ENCODE measurements at regions not wholly inside any gene's neighbourhood (a gene's known extent, or its start where the extent isn't known, plus 50 kb on each side); places are given as distances from the start of the nearest gene placed in this dataset.
"Not testable (repeated sequence)": the region's sequence is repeated elsewhere in the genome, so short reads cannot be mapped to it uniquely, and the experiment has no call there.

DNA sequence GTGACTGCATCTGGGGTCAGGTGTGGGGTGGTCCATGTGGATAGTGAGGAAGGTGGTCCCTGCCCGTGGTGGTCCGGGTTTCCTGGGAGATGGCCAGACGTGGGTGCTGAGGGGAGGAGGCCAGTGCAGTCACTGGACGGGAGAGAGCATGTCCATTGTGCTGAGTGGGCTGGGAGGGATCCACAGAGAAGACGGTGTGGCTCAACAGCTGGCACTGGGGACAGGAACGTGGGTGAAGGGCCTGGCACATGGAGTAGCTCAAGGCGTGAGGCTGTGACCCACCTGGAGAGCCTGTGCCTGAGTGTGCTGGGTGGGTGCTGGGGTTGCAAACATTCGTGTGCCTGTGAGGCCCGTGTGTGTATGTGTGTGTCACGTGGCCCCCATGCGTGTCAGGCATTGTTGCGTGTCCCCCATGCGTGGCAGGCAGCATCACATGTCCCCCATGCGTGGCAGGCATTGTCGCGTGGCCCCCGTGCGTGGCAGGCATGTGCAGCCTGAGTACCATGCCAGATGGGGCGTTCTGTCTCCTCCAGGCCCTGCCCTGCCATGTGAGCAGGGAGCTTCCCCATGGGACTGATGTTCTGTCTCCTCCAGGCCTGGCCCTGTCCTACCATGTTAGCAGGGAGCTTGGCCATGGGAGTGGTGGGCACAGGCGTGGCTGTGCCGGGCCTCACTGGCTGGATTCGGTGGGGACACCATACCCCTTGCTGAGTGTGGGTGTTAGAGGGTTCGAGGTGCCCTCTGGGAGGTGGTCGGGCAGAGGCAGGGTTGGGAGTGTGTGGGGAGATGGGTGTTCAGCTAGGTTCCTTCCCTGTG lies 89.8 kb downstream of the TMEM121 start:
- H3K4me1 ChIP-seq (ENCODE audit: insufficient read depth); H3K4me2 ChIP-seq (ENCODE audit: unreplicated experiment); H3F3A ChIP-seq (ENCODE audit: insufficient read depth); in situ Hi-C loops (cut with MboI); H3K27ac ChIP-seq; H3K9me3 ChIP-seq (ENCODE audit: low read depth); H3K27me3 ChIP-seq (replicated peaks; ENCODE audit: insufficient read depth); H4K20me1 ChIP-seq (ENCODE audit: insufficient read depth); H3K36me3 ChIP-seq (ENCODE audit: low read depth); H3K79me2 ChIP-seq (ENCODE audit: insufficient read depth); H3K9ac ChIP-seq; H3K9me2 ChIP-seq (ENCODE audit: insufficient read depth); H2AFZ ChIP-seq; DNase-seq; H3K4me3 ChIP-seq: not testable (repeated sequence)
- WGBS, 2 experiments (ENCODE audit: low coverage in 1 of 2, low lambda C conversion rate in 2 of 2, missing lambda C conversion rate in 2 of 2) = 42 to 49% methylated on average over 21 to 24 of the region's 24 CpGs

DNA sequence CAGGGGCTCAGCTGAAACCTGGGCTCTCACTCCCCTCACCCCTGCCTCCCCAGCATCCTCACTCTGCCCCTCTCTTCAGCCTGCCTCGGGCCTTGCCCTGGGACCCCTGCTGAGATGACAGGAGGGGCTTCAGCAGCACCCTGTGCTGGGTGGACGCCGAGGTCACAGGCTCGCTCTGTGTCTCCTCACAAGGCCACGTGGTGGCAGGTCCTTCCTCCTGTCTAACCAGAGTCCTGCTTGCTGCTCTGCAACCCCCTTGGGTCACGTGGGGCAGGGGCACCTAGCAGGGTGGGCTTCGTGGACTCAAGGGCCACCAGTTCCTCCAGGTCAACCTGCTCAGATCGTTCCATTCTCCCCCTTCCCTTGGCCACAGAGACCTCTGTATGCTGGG lies 90.4 kb downstream of the TMEM121 start:
- Histone ChIP-seq H3K9ac (no peak overlapping the region), H3K4me2 (ENCODE audit: unreplicated experiment) (no peak overlapping the region), H3F3A (ENCODE audit: insufficient read depth) (no peaks in the 10 kb centered on the region), H3K27me3 (replicated peaks; ENCODE audit: insufficient read depth) (no peaks in the 10 kb centered on the region), H3K79me2 (ENCODE audit: insufficient read depth) (no peaks in the 10 kb centered on the region), H3K9me2 (ENCODE audit: insufficient read depth) (no peaks in the 10 kb centered on the region), H3K27ac (no peak overlapping the region), H3K9me3 (ENCODE audit: low read depth) (no peaks in the 10 kb centered on the region), H3K36me3 (ENCODE audit: low read depth) (no peaks in the 10 kb centered on the region), H4K20me1 (ENCODE audit: insufficient read depth) (no peaks in the 10 kb centered on the region), H3K4me3 (no peak overlapping the region), H3K4me1 (ENCODE audit: insufficient read depth) (no peaks in the 10 kb centered on the region), H2AFZ (no peak overlapping the region)
- in situ Hi-C loops (cut with MboI) = no loop called here
- TF ChIP-seq EZH2 (IDR thresholded peaks at IDR 0.05; ENCODE audit: insufficient read depth, poor library complexity, severe bottlenecking) = no peak
- no peak for TF ChIP-seq EZH2phosphoT487 (IDR thresholded peaks at IDR 0.05; ENCODE audit: insufficient read depth, low read depth)
- 34 to 36% methylated on average over 8 of the region's 8 CpGs for WGBS, 2 experiments (ENCODE audit: low coverage in 1 of 2, low lambda C conversion rate in 2 of 2, missing lambda C conversion rate in 2 of 2)
- DNase-seq = no peak

DNA sequence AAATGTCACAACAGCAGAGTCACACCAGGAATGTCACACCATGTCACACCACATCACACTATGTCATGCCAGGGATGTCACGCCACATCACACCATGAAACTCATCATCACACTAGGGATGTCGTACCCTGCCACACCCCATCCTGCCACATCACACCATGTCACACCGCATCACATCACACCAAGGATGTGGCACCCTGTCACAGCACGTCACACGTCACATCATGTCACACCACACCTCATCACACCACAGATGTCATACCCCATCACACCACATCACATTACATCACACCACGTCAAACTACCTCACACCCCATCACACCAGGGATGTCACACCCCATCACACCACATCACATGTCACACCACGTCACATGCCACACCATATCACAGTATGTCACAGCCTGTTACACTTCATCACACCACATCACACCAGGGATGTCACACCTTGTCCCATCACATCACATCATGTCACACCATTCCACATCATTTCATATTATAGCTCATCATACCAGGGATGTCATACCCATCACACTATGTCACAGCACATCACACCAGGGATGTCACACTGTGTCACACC lies 90.9 kb downstream of the TMEM121 start:
- DNase-seq = no peak
- H3F3A ChIP-seq (ENCODE audit: insufficient read depth) = no peaks in the 10 kb centered on the region
- no peaks in the 10 kb centered on the region for H3K4me1 ChIP-seq (ENCODE audit: insufficient read depth)
- H3K4me2 ChIP-seq (ENCODE audit: unreplicated experiment) = no peak overlapping the region
- H2AFZ ChIP-seq = no peak overlapping the region
- no peak overlapping the region for H3K4me3 ChIP-seq
- H3K79me2 ChIP-seq (ENCODE audit: insufficient read depth) = no peaks in the 10 kb centered on the region
- H3K9me2 ChIP-seq (ENCODE audit: insufficient read depth) = no peaks in the 10 kb centered on the region
- WGBS, 2 experiments (ENCODE audit: low coverage in 1 of 2, low lambda C conversion rate in 2 of 2, missing lambda C conversion rate in 2 of 2) = 50 to 66% methylated on average over 5 to 7 of the region's 7 CpGs
- H3K36me3 ChIP-seq (ENCODE audit: low read depth) = no peaks in the 10 kb centered on the region
- TF ChIP-seq EZH2phosphoT487 (IDR thresholded peaks at IDR 0.05; ENCODE audit: insufficient read depth, low read depth) (no peak), EZH2 (IDR thresholded peaks at IDR 0.05; ENCODE audit: insufficient read depth, poor library complexity, severe bottlenecking) (no peak)
- no peaks in the 10 kb centered on the region for H3K9me3 ChIP-seq (ENCODE audit: low read depth)
- no peak overlapping the region for H3K27ac ChIP-seq
- H4K20me1 ChIP-seq (ENCODE audit: insufficient read depth) = no peaks in the 10 kb centered on the region
- no peaks in the 10 kb centered on the region for H3K27me3 ChIP-seq (replicated peaks; ENCODE audit: insufficient read depth)
- H3K9ac ChIP-seq = no peak overlapping the region
- in situ Hi-C loops (cut with MboI) = no loop called here

DNA sequence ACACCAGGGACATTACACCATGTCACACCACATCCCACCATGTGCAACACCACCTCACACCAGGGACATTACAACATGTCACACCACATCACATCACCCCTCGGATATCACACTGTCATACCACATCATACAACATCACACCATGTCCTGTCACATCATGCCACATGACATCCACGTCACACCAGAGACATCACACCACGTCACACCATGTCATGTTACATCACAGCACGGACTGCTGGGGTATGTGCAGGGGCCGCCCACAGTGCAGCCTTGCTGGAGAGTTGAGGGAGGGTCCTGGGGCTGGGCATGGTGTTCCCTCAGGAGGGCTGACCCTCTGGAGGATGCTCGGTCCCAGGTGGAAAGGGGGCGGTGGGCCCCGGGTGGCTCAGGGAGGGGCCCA lies 91.4 kb downstream of the TMEM121 start:
- DNase-seq; H3F3A ChIP-seq (ENCODE audit: insufficient read depth); H3K4me1 ChIP-seq (ENCODE audit: insufficient read depth); in situ Hi-C loops (cut with MboI); H3K9me3 ChIP-seq (ENCODE audit: low read depth); H3K9me2 ChIP-seq (ENCODE audit: insufficient read depth); H3K36me3 ChIP-seq (ENCODE audit: low read depth); H3K79me2 ChIP-seq (ENCODE audit: insufficient read depth); H3K27ac ChIP-seq; H2AFZ ChIP-seq; H3K27me3 ChIP-seq (replicated peaks; ENCODE audit: insufficient read depth); H3K9ac ChIP-seq; H3K4me3 ChIP-seq; H3K4me2 ChIP-seq (ENCODE audit: unreplicated experiment); H4K20me1 ChIP-seq (ENCODE audit: insufficient read depth): not testable (repeated sequence)
- 30 to 36% methylated on average over 4 to 5 of the region's 8 CpGs for WGBS, 2 experiments (ENCODE audit: low coverage in 1 of 2, low lambda C conversion rate in 2 of 2, missing lambda C conversion rate in 2 of 2)

DNA sequence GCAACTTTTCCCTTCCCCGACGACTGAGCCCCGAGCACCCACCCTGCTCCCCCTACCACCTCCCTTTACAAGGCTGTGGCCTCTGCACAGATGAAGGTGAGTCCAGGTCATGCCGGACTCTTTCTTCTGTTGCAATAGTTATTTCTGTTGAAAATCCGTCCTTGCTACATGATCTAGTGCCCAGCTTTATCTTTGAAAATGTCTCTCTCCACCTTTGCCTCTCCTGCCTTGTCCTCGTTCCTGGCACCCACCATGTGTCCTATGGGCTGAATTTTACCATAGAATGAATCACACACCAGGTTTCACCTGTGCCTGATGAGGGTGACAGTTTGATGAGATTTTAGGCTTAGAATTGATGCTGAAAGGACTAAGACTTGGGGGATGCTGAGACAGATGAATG lies 92.9 kb downstream of the TMEM121 start:
- H3K27ac ChIP-seq; H3K9me3 ChIP-seq (ENCODE audit: low read depth); H2AFZ ChIP-seq; H3F3A ChIP-seq (ENCODE audit: insufficient read depth); H3K9me2 ChIP-seq (ENCODE audit: insufficient read depth); H3K4me2 ChIP-seq (ENCODE audit: unreplicated experiment); H4K20me1 ChIP-seq (ENCODE audit: insufficient read depth); H3K4me1 ChIP-seq (ENCODE audit: insufficient read depth); H3K79me2 ChIP-seq (ENCODE audit: insufficient read depth); H3K27me3 ChIP-seq (replicated peaks; ENCODE audit: insufficient read depth); H3K4me3 ChIP-seq; H3K9ac ChIP-seq; DNase-seq; in situ Hi-C loops (cut with MboI); H3K36me3 ChIP-seq (ENCODE audit: low read depth): not testable (repeated sequence)
- WGBS, 2 experiments (ENCODE audit: low coverage in 1 of 2, low lambda C conversion rate in 2 of 2, missing lambda C conversion rate in 2 of 2) = 12 to 13% methylated on average over 2 to 3 of the region's 6 CpGs

DNA sequence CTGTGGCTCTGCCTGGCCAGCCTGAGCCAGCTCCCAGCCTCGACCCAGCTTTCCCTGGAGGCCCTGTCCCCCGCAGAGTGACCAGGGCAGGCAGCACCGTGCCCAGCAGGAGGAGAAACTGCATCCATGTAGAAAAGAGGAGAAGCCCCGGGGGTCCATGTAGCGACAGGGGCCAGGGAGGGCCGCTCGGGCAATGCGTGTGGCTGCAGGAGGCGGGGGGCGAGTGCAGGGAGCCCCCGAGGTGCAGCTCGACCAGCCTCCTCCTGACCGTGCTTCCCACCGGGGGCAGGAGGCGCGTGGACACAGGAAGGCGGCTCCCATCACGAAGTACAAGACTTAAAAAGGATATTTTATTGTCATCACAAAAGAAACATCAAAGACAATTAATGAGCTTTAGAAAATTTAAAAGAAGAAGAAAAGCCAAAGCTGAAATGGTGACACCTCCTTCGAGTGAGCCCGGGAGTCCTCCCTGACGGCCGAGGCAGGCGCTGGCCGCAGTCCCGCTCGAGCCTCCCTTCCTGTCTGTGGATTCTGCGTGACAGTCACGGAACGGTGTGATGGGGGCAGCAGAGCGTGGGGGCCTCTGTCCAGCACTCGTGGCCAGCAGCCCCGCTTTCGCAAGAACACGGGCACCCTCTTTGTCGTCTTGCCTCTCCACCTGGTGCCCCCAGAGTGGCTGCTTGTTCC lies 93.9 kb downstream of the TMEM121 start:
- DNase-seq; H3K9me2 ChIP-seq (ENCODE audit: insufficient read depth); H3K79me2 ChIP-seq (ENCODE audit: insufficient read depth); H3K9ac ChIP-seq; in situ Hi-C loops (cut with MboI); H3K9me3 ChIP-seq (ENCODE audit: low read depth); H4K20me1 ChIP-seq (ENCODE audit: insufficient read depth); H2AFZ ChIP-seq; H3F3A ChIP-seq (ENCODE audit: insufficient read depth); H3K27me3 ChIP-seq (replicated peaks; ENCODE audit: insufficient read depth); H3K4me3 ChIP-seq; H3K4me2 ChIP-seq (ENCODE audit: unreplicated experiment); H3K4me1 ChIP-seq (ENCODE audit: insufficient read depth); H3K36me3 ChIP-seq (ENCODE audit: low read depth); H3K27ac ChIP-seq: not testable (repeated sequence)
- 35 to 37% methylated on average over 27 to 32 of the region's 35 CpGs for WGBS, 2 experiments (ENCODE audit: low coverage in 1 of 2, low lambda C conversion rate in 2 of 2, missing lambda C conversion rate in 2 of 2)
